ENCODE measurements at regions not wholly inside any gene's neighbourhood (a gene's known extent, or its start where the extent isn't known, plus 50 kb on each side); places are given as distances from the start of the nearest gene placed in this dataset.

DNA sequence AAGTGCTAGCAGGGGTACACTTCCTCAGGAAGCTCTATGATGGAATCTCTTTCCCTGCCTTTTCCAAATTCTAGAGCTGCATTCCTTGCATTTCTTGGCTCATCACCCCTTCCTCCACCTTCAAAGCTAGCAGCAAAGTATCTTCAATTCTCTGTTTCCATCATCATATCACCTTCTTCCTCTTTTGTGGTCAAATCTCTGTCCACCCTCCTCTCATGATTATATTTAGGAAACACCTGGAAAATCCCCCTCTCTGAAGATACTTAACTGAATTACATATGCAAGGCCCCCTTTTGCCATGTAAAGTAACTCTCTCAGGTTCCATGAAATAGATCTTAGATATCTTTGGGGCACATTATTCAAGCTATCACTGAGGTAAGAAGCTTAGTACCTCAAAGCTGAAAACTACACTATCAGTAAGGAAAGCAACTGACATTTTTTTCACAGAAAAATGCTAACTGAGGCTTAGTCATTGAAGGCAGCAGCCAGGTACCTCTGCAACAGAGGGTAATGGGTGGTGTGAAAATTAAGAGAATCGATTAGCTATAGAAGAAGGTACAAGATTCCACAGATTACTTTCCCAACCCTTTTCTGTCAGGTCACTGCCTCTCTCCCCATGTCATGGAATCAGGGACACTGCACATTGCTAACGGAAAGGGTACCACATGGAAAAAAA, 197.3 kb downstream of the MACC1 start:
- no CpG with 5 or more reads among the region's 2 CpGs for WGBS (ENCODE audit: extremely low coverage, insufficient coverage, insufficient read length)
- no peaks in the 10 kb centered on the region for H3K9me3 ChIP-seq (ENCODE audit: insufficient read depth, low read depth, low read length)
- no peak overlapping the region for H3K9ac ChIP-seq (ENCODE audit: low read length)
- no peak overlapping the region for H3K23ac ChIP-seq (ENCODE audit: low read length)
- H3K4me1 ChIP-seq (ENCODE audit: control insufficient read depth in 1 of 2, insufficient read depth in 2 of 2, low read length in 2 of 2), result no peaks in the 10 kb centered on the region
- H3K79me2 ChIP-seq (ENCODE audit: control insufficient read depth, insufficient read depth, low read length, poor library complexity), result no peaks in the 10 kb centered on the region
- no peak overlapping the region for H3K18ac ChIP-seq (ENCODE audit: low read length)
- no peaks in the 10 kb centered on the region for H3K27me3 ChIP-seq (ENCODE audit: insufficient read depth, low read length)
- H4K8ac ChIP-seq (ENCODE audit: low read depth, low read length), result no peak overlapping the region
- H2AFZ ChIP-seq (ENCODE audit: insufficient read depth, low read length, poor library complexity), result no peak overlapping the region
- H4K12ac ChIP-seq (ENCODE audit: low read depth, low read length), result no peak overlapping the region
- no peak overlapping the region for H3K4ac ChIP-seq (ENCODE audit: low read depth, low read length)
- no peaks in the 10 kb centered on the region for H3K79me1 ChIP-seq (ENCODE audit: low read length)
- no peak overlapping the region for H4K91ac ChIP-seq (ENCODE audit: low read depth, low read length)
- H3K14ac ChIP-seq (ENCODE audit: low read length), result no peak overlapping the region
- no peaks in the 10 kb centered on the region for H3K36me3 ChIP-seq (ENCODE audit: control insufficient read depth in 1 of 2, insufficient read depth in 2 of 2, low read length in 2 of 2)
- no peak overlapping the region for H2BK5ac ChIP-seq (ENCODE audit: low read depth, low read length, poor library complexity)
- no peak overlapping the region for H3K4me2 ChIP-seq (ENCODE audit: low read length)
- no peak overlapping the region for H3K27ac ChIP-seq (ENCODE audit: low read depth, low read length)
- no peak overlapping the region for H2BK120ac ChIP-seq (ENCODE audit: insufficient read depth, low read length, poor library complexity)
- H2BK12ac ChIP-seq (ENCODE audit: low read length), result no peak overlapping the region
- no peak overlapping the region for H3K4me3 ChIP-seq (ENCODE audit: low read depth, low read length)
- DNase-seq, result no peak
- no peak overlapping the region for H2AK5ac ChIP-seq (ENCODE audit: low read length)

DNA sequence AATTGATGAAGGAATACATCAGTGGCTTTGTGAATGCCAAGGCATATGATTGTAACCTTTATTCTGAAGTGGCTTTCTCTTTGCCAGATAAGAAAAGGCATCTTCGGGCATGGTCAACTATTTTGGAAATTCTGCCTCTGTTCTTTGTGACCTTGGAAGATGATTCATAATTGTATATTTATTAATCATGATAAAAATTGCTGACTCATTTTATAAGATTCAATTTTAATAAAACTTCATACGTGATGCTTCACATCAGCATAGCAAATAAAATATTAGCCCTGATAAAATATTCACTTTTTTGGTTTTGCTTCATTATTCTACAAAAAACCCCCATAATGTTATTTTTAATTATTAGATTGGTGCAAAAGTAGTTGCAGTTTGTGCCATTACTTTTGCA, 200.5 kb downstream of the MACC1 start:
- Histone ChIP-seq H3K4me3 (ENCODE audit: low read depth, low read length) (no peak overlapping the region), H3K79me1 (ENCODE audit: low read length) (no peaks in the 10 kb centered on the region), H2BK12ac (ENCODE audit: low read length) (no peak overlapping the region), H3K23ac (ENCODE audit: low read length) (no peak overlapping the region), H3K9me3 (ENCODE audit: insufficient read depth, low read depth, low read length) (no peaks in the 10 kb centered on the region), H3K14ac (ENCODE audit: low read length) (no peak overlapping the region), H3K36me3 (ENCODE audit: control insufficient read depth in 1 of 2, insufficient read depth in 2 of 2, low read length in 2 of 2) (no peaks in the 10 kb centered on the region), H3K18ac (ENCODE audit: low read length) (no peak overlapping the region), H3K9ac (ENCODE audit: low read length) (no peak overlapping the region), H3K4ac (ENCODE audit: low read depth, low read length) (no peak overlapping the region), H4K8ac (ENCODE audit: low read depth, low read length) (no peak overlapping the region), H4K91ac (ENCODE audit: low read depth, low read length) (no peak overlapping the region), H2AK5ac (ENCODE audit: low read length) (no peak overlapping the region), H3K27me3 (ENCODE audit: insufficient read depth, low read length) (no peaks in the 10 kb centered on the region), H4K12ac (ENCODE audit: low read depth, low read length) (no peak overlapping the region), H2AFZ (ENCODE audit: insufficient read depth, low read length, poor library complexity) (no peak overlapping the region), H3K4me2 (ENCODE audit: low read length) (no peak overlapping the region), H3K27ac (ENCODE audit: low read depth, low read length) (no peak overlapping the region), H2BK5ac (ENCODE audit: low read depth, low read length, poor library complexity) (no peak overlapping the region), H3K79me2 (ENCODE audit: control insufficient read depth, insufficient read depth, low read length, poor library complexity) (no peaks in the 10 kb centered on the region), H2BK120ac (ENCODE audit: insufficient read depth, low read length, poor library complexity) (no peak overlapping the region), H3K4me1 (ENCODE audit: control insufficient read depth in 1 of 2, insufficient read depth in 2 of 2, low read length in 2 of 2) (no peaks in the 10 kb centered on the region)
- DNase-seq, result no peak
- WGBS (ENCODE audit: extremely low coverage, insufficient coverage, insufficient read length), result no CpG with 5 or more reads among the region's 2 CpGs

DNA sequence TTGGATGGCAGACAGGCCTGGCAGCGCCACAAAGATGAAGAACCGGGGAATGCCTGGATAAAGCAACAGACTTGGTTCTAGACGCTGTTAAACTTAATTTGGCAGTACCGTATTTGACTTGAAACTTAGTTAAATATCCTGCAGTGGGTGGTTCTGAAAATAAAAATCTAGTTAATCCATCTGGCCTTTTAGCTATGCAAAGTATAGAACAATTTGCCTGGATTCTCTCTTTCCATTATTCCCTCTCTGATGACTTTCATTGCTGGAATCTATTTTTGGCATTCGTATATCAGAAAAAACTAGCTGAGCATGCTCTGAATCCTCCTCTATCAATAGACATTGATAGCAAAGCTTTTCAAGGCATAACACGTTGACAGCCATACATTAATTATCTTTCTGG, 203.6 kb downstream of the MACC1 start:
- DNase-seq, result no peak
- H3K36me3 ChIP-seq (ENCODE audit: control insufficient read depth in 1 of 2, insufficient read depth in 2 of 2, low read length in 2 of 2), result no peaks in the 10 kb centered on the region
- no peaks in the 10 kb centered on the region for H3K9me3 ChIP-seq (ENCODE audit: insufficient read depth, low read depth, low read length)
- H3K4me1 ChIP-seq (ENCODE audit: control insufficient read depth in 1 of 2, insufficient read depth in 2 of 2, low read length in 2 of 2), result no peaks in the 10 kb centered on the region
- H3K18ac ChIP-seq (ENCODE audit: low read length), result no peak overlapping the region
- H3K4me2 ChIP-seq (ENCODE audit: low read length), result no peak overlapping the region
- no peak overlapping the region for H3K23ac ChIP-seq (ENCODE audit: low read length)
- no CpG with 5 or more reads among the region's 6 CpGs for WGBS (ENCODE audit: extremely low coverage, insufficient coverage, insufficient read length)
- no peak overlapping the region for H3K4ac ChIP-seq (ENCODE audit: low read depth, low read length)
- H2AFZ ChIP-seq (ENCODE audit: insufficient read depth, low read length, poor library complexity), result no peak overlapping the region
- H2BK5ac ChIP-seq (ENCODE audit: low read depth, low read length, poor library complexity), result no peak overlapping the region
- no peak overlapping the region for H2AK5ac ChIP-seq (ENCODE audit: low read length)
- H4K91ac ChIP-seq (ENCODE audit: low read depth, low read length), result no peak overlapping the region
- H2BK120ac ChIP-seq (ENCODE audit: insufficient read depth, low read length, poor library complexity), result no peak overlapping the region
- no peaks in the 10 kb centered on the region for H3K79me2 ChIP-seq (ENCODE audit: control insufficient read depth, insufficient read depth, low read length, poor library complexity)
- no peak overlapping the region for H4K8ac ChIP-seq (ENCODE audit: low read depth, low read length)
- H3K9ac ChIP-seq (ENCODE audit: low read length), result no peak overlapping the region
- no peaks in the 10 kb centered on the region for H3K79me1 ChIP-seq (ENCODE audit: low read length)
- no peaks in the 10 kb centered on the region for H3K27me3 ChIP-seq (ENCODE audit: insufficient read depth, low read length)
- H2BK12ac ChIP-seq (ENCODE audit: low read length), result no peak overlapping the region
- H3K4me3 ChIP-seq (ENCODE audit: low read depth, low read length), result no peak overlapping the region
- no peak overlapping the region for H4K12ac ChIP-seq (ENCODE audit: low read depth, low read length)
- H3K27ac ChIP-seq (ENCODE audit: low read depth, low read length), result no peak overlapping the region
- no peak overlapping the region for H3K14ac ChIP-seq (ENCODE audit: low read length)

DNA sequence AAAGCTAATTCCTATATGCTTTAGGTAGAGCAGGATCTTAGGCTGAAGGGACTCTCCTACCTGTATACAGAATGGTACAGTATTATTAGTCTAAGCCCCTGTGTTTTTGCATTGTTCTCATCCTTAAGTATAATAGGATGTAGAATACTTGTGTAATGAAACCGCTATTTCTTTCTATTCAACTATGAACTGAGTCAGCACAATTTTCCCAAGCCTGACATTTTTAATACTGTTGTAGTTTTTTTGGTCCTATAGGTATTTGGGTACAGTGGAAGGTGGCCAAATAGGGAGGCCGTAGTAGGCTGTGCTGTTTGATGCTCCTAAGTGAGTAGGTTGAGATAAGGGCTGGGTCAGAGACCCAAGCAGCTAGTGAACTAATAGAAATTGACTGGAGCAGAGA, 205.1 kb downstream of the MACC1 start:
- Histone ChIP-seq H2AK5ac (ENCODE audit: low read length) (no peak overlapping the region), H3K27ac (ENCODE audit: low read depth, low read length) (no peak overlapping the region), H2BK120ac (ENCODE audit: insufficient read depth, low read length, poor library complexity) (no peak overlapping the region), H3K4me3 (ENCODE audit: low read depth, low read length) (no peak overlapping the region), H2BK5ac (ENCODE audit: low read depth, low read length, poor library complexity) (no peak overlapping the region), H3K4me2 (ENCODE audit: low read length) (no peak overlapping the region), H3K4ac (ENCODE audit: low read depth, low read length) (no peak overlapping the region), H2AFZ (ENCODE audit: insufficient read depth, low read length, poor library complexity) (no peak overlapping the region), H3K36me3 (ENCODE audit: control insufficient read depth in 1 of 2, insufficient read depth in 2 of 2, low read length in 2 of 2) (no peaks in the 10 kb centered on the region), H4K12ac (ENCODE audit: low read depth, low read length) (no peak overlapping the region), H3K23ac (ENCODE audit: low read length) (no peak overlapping the region), H2BK12ac (ENCODE audit: low read length) (no peak overlapping the region), H3K79me1 (ENCODE audit: low read length) (no peaks in the 10 kb centered on the region), H3K9ac (ENCODE audit: low read length) (no peak overlapping the region), H4K91ac (ENCODE audit: low read depth, low read length) (no peak overlapping the region), H3K79me2 (ENCODE audit: control insufficient read depth, insufficient read depth, low read length, poor library complexity) (no peaks in the 10 kb centered on the region), H4K8ac (ENCODE audit: low read depth, low read length) (no peak overlapping the region), H3K14ac (ENCODE audit: low read length) (no peak overlapping the region), H3K4me1 (ENCODE audit: control insufficient read depth in 1 of 2, insufficient read depth in 2 of 2, low read length in 2 of 2) (no peaks in the 10 kb centered on the region), H3K9me3 (ENCODE audit: insufficient read depth, low read depth, low read length) (no peaks in the 10 kb centered on the region), H3K18ac (ENCODE audit: low read length) (no peak overlapping the region), H3K27me3 (ENCODE audit: insufficient read depth, low read length) (no peaks in the 10 kb centered on the region)
- WGBS (ENCODE audit: extremely low coverage, insufficient coverage, insufficient read length), result no CpG with 5 or more reads among the region's 2 CpGs
- no peak for DNase-seq
